CD14-positive monocyte (primary cell): ENCODE measurements at regions not wholly inside any gene's neighbourhood (a gene's known extent, or its start where the extent isn't known, plus 50 kb on each side); places are given as distances from the start of the nearest gene placed in this dataset.

Experiments
- DNase-seq, 3 donors: peaks; one replicate each; pipeline ENCODE4 v3.0.0-alpha.2; 2011 to 2022
- H2AFZ ChIP-seq: 2 replicates; pipeline ENCODE4 v1.6.0; 2012; ENCODE audit warnings: mild to moderate bottlenecking, low read depth, low read length, inconsistent platforms; ENCODE audit not compliant: insufficient read depth, poor library complexity, severe bottlenecking
- H3K27ac ChIP-seq, 2 donors: 1 replicate in 1 of 2; 2 replicates in 1 of 2; pipeline ENCODE4 v1.5.1; 2012 to 2013; ENCODE audit warnings: low read length in 2 of 2, control low read depth in 1 of 2, inconsistent platforms in 1 of 2, low read depth in 1 of 2, mild to moderate bottlenecking in 1 of 2
- H3K27me3 ChIP-seq, 2 donors: one replicate each; pipeline versions ENCODE4 v1.6.0 to v1.6.1; 2011 to 2013; ENCODE audit warnings: low read length in 2 of 2; ENCODE audit not compliant: control insufficient read depth in 2 of 2, insufficient read depth in 2 of 2
- H3K36me3 ChIP-seq, 2 donors: replicated peaks in 1 of 2; 1 replicate in 1 of 2; 2 replicates in 1 of 2; pipeline versions ENCODE4 v1.5.1 to v1.6.1; 2012 to 2013; ENCODE audit warnings: low read length in 2 of 2, control low read depth in 1 of 2, inconsistent platforms in 1 of 2, mild to moderate bottlenecking in 1 of 2; ENCODE audit not compliant: insufficient read depth in 2 of 2, control insufficient read depth in 1 of 2
- H3K4me1 ChIP-seq, 2 donors: 1 replicate in 1 of 2; 2 replicates in 1 of 2; pipeline versions ENCODE4 v1.5.1 to v1.6.1; 2012 to 2013; ENCODE audit warnings: low read length in 2 of 2, control low read depth in 1 of 2, inconsistent platforms in 1 of 2, mild to moderate bottlenecking in 1 of 2, moderate library complexity in 1 of 2; ENCODE audit not compliant: insufficient read depth in 2 of 2, control insufficient read depth in 1 of 2
- H3K4me2 ChIP-seq: replicated peaks from 2 replicates; pipeline ENCODE3; 2012; ENCODE audit warnings: low read length, moderate library complexity, mild to moderate bottlenecking; ENCODE audit not compliant: poor library complexity, severe bottlenecking; ENCODE audit errors: extremely low read depth
- H3K4me3 ChIP-seq, 3 experiments: fragments of 200-600 bp in 1 of 3; sonication (generic) in 1 of 3; replicated peaks in 1 of 3; 1 replicate in 2 of 3; 2 replicates in 1 of 3; pipeline ENCODE4 v1.5.1; 2011 to 2013; ENCODE audit warnings: low read length in 3 of 3, mild to moderate bottlenecking in 3 of 3, control low read depth in 2 of 3, low read depth in 2 of 3, inconsistent platforms in 1 of 3, moderate library complexity in 1 of 3
- H3K79me2 ChIP-seq: 2 replicates; pipeline ENCODE4 v1.6.0; 2012; ENCODE audit warnings: mild to moderate bottlenecking, control low read depth, inconsistent platforms, low read length, moderate library complexity; ENCODE audit not compliant: insufficient read depth
- H3K9ac ChIP-seq: 2 replicates; pipeline ENCODE4 v1.6.0; 2017; ENCODE audit warnings: low read length, mild to moderate bottlenecking; ENCODE audit not compliant: insufficient read depth, poor library complexity, severe bottlenecking
- H3K9me3 ChIP-seq, 2 donors: replicated peaks in 1 of 2; 1 replicate in 1 of 2; 2 replicates in 1 of 2; pipeline versions ENCODE4 v1.5.1 to v1.6.1; 2012 to 2013; ENCODE audit warnings: low read length in 2 of 2, control low read depth in 1 of 2; ENCODE audit not compliant: control insufficient read depth in 1 of 2, insufficient read depth in 1 of 2
- H4K20me1 ChIP-seq: 2 replicates; pipeline ENCODE4 v1.6.0; 2012; ENCODE audit warnings: mild to moderate bottlenecking, low read length, control low read depth, moderate library complexity; ENCODE audit not compliant: insufficient read depth
- H3K27ac Mint-ChIP-seq, 7 donors: one replicate each; pipeline ENCODE4 v1.8.0; 2020; ENCODE audit warnings: mild to moderate bottlenecking in 7 of 7, mixed read lengths in 7 of 7, moderate library complexity in 6 of 7, inconsistent platforms in 2 of 7
- H3K27me3 Mint-ChIP-seq, 3 donors: one replicate each; pipeline ENCODE4 v1.8.0; 2021 to 2022; ENCODE audit warnings: low read depth in 3 of 3, mild to moderate bottlenecking in 3 of 3, mixed read lengths in 3 of 3, moderate library complexity in 3 of 3, inconsistent platforms in 1 of 3
- H3K36me3 Mint-ChIP-seq, 2 donors: one replicate each; pipeline ENCODE4 v1.8.0; 2020; ENCODE audit warnings: mixed read lengths in 2 of 2, inconsistent platforms in 1 of 2, mild to moderate bottlenecking in 1 of 2
- H3K4me1 Mint-ChIP-seq: one replicate; pipeline ENCODE4 v1.8.0; 2020; ENCODE audit warnings: mild to moderate bottlenecking, mixed read lengths
- H3K4me3 Mint-ChIP-seq, 2 donors: one replicate each; pipeline ENCODE4 v1.8.0; 2020; ENCODE audit warnings: mild to moderate bottlenecking in 2 of 2, mixed read lengths in 2 of 2, moderate library complexity in 1 of 2
- H3K9me3 Mint-ChIP-seq, 7 donors: one replicate each; pipeline ENCODE4 v1.8.0; 2020 to 2022; ENCODE audit warnings: mixed read lengths in 7 of 7, mild to moderate bottlenecking in 6 of 7, moderate library complexity in 6 of 7, inconsistent platforms in 2 of 7
- WGBS: methylation state at CpG from one replicate; pipeline ENCODE4 v1.1.5; 2013; ENCODE audit warnings: missing lambda C conversion rate; ENCODE audit not compliant: insufficient coverage; 5-methylcytosine and 5-hydroxymethylcytosine counted together
- intact Hi-C, 2 donors: fragments of 100-400 bp; cut with micrococcal nuclease; formaldehyde crosslinking; loops; one replicate each; pipeline versions ENCODE4 v1.15.0 to v1.15.1; 2023
- TF ChIP-seq, protein P1 (sequence below): fragments of 200-600 bp; IDR thresholded peaks from one replicate; pipeline ENCODE4 v1.8.0; 2022; ENCODE audit warnings: antibody characterized with exemption, mild to moderate bottlenecking

DNA sequence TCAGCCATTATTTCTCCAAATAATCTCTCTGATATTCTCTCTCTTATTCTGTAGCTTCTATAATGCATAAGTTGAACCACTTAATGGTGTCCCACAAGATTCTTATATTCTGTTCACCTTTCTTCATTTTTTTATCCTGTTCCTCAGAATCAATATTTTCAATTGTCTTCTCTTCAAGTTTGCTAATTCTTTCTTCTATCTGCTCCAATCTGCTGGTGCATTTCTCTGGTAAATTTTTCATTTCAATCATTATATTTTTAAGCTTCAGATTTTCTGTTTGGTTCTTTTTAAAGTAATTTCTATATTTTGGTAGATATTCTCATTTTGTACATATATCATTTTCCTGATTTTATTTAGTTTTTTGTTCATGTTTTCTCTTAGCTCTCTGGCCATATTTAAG lies 272.6 kb downstream of the ZEB1 start:
- Histone ChIP-seq H4K20me1 (no peaks in the 10 kb centered on the region), H3K4me1 (peaks cover 36 to 42% of the 10 kb centered on the region in 2 donors), H3K79me2 (no peaks in the 10 kb centered on the region), H3K4me2 (no peak overlapping the region), H3K27ac (no peak overlapping the region), H3K9ac (no peak overlapping the region), H2AFZ (no peak overlapping the region), H3K9me3 (peaks cover 10 to 11% of the 10 kb centered on the region in 2 donors), H3K4me3 (no peak overlapping the region), H3K27me3 (no peaks in the 10 kb centered on the region), H3K36me3 (no peaks in the 10 kb centered on the region)
- peaks cover 3 to 15% of the 10 kb centered on the region in 2 donors for H3K36me3 Mint-ChIP-seq
- intact Hi-C loops = loop anchor here in 1 of 2 donors (10.0 kb wide), 1 partner anchor 103 kb away; no protein-coding TSS in a partner anchor
- no peak for DNase-seq
- H3K9me3 Mint-ChIP-seq = peaks cover 13 to 35% (median 19%) of the 10 kb centered on the region in 7 donors
- H3K27ac Mint-ChIP-seq = no peak overlapping the region
- no peak overlapping the region for H3K4me3 Mint-ChIP-seq
- TF ChIP-seq, protein P1, sequence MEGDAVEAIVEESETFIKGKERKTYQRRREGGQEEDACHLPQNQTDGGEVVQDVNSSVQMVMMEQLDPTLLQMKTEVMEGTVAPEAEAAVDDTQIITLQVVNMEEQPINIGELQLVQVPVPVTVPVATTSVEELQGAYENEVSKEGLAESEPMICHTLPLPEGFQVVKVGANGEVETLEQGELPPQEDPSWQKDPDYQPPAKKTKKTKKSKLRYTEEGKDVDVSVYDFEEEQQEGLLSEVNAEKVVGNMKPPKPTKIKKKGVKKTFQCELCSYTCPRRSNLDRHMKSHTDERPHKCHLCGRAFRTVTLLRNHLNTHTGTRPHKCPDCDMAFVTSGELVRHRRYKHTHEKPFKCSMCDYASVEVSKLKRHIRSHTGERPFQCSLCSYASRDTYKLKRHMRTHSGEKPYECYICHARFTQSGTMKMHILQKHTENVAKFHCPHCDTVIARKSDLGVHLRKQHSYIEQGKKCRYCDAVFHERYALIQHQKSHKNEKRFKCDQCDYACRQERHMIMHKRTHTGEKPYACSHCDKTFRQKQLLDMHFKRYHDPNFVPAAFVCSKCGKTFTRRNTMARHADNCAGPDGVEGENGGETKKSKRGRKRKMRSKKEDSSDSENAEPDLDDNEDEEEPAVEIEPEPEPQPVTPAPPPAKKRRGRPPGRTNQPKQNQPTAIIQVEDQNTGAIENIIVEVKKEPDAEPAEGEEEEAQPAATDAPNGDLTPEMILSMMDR = no peak
- peaks cover 0 to 3% (median 1%) of the 10 kb centered on the region in 3 donors for H3K27me3 Mint-ChIP-seq
- peaks cover 38% of the 10 kb centered on the region for H3K4me1 Mint-ChIP-seq

DNA sequence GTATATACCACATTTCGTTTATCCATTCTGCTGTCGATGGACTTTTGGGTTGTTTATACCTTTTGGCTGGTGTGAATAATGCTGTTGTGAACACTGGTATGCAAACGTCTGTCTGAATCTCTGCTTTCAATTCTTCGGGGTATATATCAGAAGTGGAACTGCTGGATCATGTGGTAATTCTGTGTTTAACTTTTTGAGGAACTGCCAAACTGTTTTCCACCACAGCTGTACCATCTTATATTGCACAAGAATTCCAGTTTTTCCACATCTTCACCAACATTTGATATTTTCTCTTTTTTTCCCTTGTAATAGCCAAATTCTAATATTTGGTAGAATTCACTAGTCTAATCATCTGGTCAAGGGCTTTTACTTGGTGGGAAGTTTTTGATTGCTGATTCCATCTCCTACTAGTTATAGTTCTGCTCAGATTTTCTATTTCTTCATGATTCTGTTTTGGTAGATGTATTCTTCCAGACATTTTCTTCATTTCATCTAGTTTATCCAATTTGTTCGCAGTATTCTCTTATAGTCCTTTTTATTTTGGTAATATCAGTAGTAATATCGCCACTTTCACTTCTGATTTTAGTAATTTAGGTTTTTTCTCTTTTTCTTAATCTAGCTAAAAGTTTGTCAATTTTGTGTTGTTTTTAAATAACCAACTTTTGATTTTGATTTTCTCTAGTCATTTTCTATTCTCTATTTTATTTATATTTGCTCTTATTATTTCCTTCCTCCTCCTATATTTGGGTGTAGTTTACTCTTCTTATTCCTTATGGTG lies 271.2 kb downstream of the ZEB1 start:
- peak overlapping the region in 1 of 2 donors; percentile 36 for H3K4me3 Mint-ChIP-seq
- H3K36me3 Mint-ChIP-seq = peaks cover 3 to 15% of the 10 kb centered on the region in 2 donors
- DNase-seq = peak; percentile 39 to 64 (median 57)

More for the DNA sequence above, 271.2 kb downstream of the ZEB1 start:
- H3K36me3 ChIP-seq = no peaks in the 10 kb centered on the region
- Mint-ChIP-seq H3K27ac (peak overlapping the region; percentile 63 to 85 (median 80)), H3K4me1 (peaks cover 39% of the 10 kb centered on the region), H3K27me3 (peaks cover 0 to 3% (median 1%) of the 10 kb centered on the region in 3 donors), H3K9me3 (peaks cover 13 to 33% (median 19%) of the 10 kb centered on the region in 7 donors)
- H3K4me1 ChIP-seq = peaks cover 42 to 51% of the 10 kb centered on the region in 2 donors
- TF ChIP-seq, protein P1 = no peak
- WGBS = 36% methylated on average over 2 of the region's 6 CpGs
- H3K4me2 ChIP-seq = peak overlapping the region; percentile 57
- peak overlapping the region; percentile 52 for H2AFZ ChIP-seq
- no peaks in the 10 kb centered on the region for H3K27me3 ChIP-seq
- H3K4me3 ChIP-seq = peak overlapping the region in 1 of 3 experiments; percentile 15
- no peak overlapping the region for H3K9ac ChIP-seq
- no peaks in the 10 kb centered on the region for H4K20me1 ChIP-seq
- peaks cover 10 to 11% of the 10 kb centered on the region in 2 donors for H3K9me3 ChIP-seq
- intact Hi-C loops = loop anchor here in 1 of 2 donors (10.0 kb wide), 1 partner anchor 105 kb away; no protein-coding TSS in a partner anchor
- H3K79me2 ChIP-seq = no peaks in the 10 kb centered on the region
- peak overlapping the region in 1 of 2 donors; percentile 65 for H3K27ac ChIP-seq
